T47D (cell line): ENCODE measurements at regions not wholly inside any gene's neighbourhood (a gene's known extent, or its start where the extent isn't known, plus 50 kb on each side); places are given as distances from the start of the nearest gene placed in this dataset.
"Not testable (repeated sequence)": the region's sequence is repeated elsewhere in the genome, so short reads cannot be mapped to it uniquely, and the experiment has no call there.

Experiments used
- DNase-seq, 2 experiments: peaks; one replicate each; pipeline versions ENCODE4 v3.0.0 to v3.0.0-alpha.2; 2011 to 2012; ENCODE audit warnings: low read depth in 1 of 2, low spot score in 1 of 2
- JUND ChIP-seq: IDR thresholded peaks from 2 replicates; pipeline ENCODE4 v1.6.1; 2012; ENCODE audit warnings: low read depth
- in situ Hi-C: cut with HindIII; loops from 2 replicates; pipeline ENCODE4 v1.10.0; 2016; ENCODE audit warnings: low sequenced_read_pairs, low pct_unique_long_range_greater_than_20kb

DNA sequence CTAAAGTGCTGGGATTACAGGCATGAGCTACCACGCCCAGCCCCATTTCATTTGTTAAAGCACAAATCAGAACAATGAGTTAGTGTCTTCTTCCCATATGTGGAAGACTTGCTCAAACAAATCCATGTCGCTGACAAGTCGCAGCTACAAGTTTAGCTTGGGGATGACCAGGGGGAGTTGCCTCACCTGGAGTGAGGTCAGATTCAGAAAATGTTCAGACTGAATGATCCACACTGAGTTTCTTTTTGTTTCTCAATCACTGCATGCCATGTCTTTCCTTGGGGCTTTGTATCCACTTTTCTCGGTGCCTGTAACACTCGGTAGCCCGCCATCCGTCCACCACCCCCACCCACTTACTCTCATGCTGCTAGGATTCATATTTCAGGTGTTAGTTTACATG, 437.3 kb upstream of the DYNLRB2 start:
- DNase-seq = no peak
- no peak for TF ChIP-seq JUND
- in situ Hi-C loops = no loop called here

DNA sequence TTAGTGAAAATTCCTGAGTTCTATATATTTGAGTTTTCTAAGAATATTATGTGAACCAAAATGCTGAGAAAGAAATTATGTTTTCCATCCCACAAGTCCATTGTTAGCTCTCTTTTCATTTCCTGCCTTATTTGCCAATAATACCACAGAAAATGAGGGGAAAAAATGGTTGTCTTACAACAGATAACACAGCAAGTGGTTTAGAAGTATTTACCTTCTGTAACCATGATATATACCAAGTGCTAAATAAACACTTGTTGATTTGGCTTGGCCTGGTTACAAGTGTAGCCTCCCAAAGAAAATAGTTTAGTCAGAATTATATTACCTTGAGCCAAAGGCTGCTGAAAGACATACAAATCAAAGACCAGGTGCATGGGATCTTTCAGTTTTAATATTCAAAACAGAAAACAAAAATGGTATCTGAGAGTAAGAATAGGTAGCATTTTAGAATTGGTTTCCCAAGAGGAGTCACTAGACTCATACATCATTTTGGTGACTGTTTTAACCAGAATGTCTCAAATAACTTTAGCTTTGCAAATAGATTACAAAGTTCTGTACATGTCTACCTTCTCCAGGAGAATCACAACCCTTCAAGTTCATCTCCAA, 439.8 kb upstream of the DYNLRB2 start:
- TF ChIP-seq JUND = no peak
- no peak for DNase-seq
- in situ Hi-C loops = no loop called here

DNA sequence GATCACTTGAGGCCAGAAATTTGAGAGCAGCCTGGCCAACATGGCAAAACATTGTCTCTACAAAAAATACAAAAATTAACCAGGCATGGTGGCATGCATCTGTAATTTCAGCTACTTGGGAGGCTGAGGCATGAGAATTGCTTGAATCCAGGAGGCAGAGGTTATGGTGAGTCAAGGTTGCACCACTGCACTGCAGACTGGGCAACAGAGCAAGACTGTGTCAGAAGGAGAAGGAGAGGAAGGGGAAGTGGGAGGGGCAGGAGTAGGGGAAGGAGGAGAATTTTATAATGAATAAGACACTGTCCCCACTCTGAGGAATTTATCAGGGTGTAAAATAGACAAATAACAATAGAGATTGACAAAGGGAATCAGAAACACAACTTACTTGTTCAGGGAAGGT, 440.6 kb upstream of the DYNLRB2 start:
- TF ChIP-seq JUND = no peak
- no peak for DNase-seq
- in situ Hi-C loops = no loop called here

DNA sequence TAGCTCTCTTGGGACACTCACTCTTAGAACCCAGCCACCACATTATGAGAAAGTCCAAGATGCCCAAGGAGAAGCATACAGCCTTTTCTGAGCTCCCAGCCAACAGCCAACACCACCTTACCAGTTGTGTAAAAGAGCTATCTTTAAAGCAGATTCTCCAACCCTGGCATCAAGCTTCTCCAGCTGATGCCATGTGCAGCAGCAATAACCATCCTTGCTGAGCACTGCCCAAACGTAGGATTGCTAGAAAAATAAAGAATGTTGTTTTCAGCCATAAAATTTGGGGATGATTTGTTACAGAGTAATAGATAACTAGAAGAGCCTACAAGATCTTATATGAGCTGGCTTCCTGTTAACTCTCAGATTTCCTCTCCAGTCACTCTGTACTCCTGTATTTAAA, 443.7 kb upstream of the DYNLRB2 start:
- in situ Hi-C loops = no loop called here
- TF ChIP-seq JUND = no peak
- DNase-seq = no peak

DNA sequence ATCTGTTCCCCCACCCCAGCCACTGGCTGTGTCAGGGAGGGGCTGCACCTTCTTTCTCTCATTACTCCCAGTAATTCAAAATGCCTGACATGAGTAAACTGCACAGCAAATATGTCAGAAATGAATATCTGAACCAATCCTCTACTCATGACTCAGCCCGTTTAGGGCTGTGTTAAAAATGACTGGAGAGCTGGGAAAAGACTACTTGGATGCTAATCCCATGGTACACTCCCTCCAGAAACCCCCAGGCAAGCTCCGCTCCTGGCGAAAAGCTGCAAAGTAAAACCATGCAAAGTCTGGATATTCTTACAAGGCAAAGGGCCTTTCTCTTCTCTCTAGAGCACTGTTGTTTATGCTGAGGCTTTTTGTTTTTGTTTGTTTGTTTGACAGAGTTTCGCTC, 448.1 kb upstream of the DYNLRB2 start:
- in situ Hi-C loops = no loop called here
- TF ChIP-seq JUND = no peak
- no peak for DNase-seq

DNA sequence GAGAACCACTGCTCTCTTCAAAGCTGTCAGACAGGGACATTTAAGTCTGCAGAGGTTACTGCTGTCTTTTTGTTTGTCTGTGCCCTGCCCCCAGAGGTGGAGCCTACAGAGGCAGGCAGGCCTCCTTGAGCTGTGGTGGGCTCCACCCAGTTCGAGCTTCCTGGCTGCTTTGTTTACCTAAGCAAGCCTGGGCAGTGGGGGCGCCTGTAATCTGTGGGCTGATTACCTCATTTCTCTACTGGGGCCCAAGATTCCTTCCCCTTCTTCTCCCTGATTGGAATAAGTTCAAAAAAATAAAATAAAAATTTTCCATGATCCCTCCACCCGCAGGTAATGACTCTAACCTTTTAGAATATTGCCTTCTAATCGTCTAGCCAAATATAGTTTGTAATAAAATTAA, 449.3 kb upstream of the DYNLRB2 start:
- in situ Hi-C loops, DNase-seq: not testable (repeated sequence)

DNA sequence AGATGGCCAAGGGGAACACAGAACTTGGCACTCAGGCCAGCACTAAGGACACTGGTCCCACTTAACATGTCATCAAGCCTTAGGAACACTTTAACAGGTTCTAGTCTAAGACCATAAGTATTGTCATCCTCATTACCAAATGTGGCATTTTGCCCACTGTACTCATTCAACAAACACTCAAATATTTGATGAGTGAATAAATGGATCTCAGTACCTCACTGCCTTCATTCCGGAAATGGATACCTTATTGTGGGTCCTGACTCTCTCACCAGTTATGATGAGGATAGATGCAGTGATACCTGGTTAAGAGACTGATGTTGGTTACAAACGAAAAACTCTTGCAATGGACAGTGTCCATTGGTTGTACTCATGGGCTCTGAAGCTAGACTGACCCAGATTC, 455.2 kb upstream of the DYNLRB2 start:
- in situ Hi-C loops = no loop called here
- peak in 1 of 2 experiments; percentile 3 for DNase-seq
- no peak for TF ChIP-seq JUND

DNA sequence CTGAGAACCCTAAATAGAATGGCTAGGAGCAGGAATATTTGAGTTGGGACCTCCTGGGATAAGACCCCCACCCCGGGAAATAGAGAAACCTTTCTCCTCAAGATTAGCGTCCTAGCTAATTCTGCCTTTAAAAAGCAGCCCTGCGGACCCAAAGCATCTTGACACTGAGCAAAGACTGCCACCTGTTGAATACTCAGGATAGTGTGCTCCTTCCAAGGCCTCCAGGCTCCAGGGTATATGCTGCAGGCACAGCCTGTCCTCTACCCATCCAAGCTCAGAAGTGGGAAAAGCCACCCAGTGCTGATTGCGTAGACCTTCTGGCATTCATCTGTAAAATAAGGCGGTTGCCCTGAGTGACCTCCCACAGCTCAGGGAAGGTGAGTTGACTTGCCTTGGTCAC, 456.2 kb upstream of the DYNLRB2 start:
- in situ Hi-C loops = no loop called here
- TF ChIP-seq JUND = no peak
- peak; percentile 14 to 27 for DNase-seq

DNA sequence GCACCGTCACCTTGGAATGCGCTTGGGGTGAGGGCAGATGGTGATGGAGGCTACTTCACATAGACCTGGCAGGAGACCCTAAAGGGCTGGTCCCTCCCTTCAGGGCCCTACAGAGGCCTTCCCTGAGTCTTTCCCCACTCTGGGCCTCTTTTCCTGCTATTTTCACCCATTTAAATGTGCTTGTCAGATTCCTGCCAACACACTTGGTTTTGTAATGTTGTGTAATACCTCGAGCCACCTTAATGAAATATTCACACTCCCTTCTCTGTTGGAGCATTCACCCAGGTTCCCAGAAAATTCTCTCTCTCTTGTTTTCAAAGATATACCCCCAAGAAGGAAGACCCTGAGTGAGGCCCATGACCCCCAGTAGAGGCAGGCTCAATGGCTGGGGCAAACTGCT, 456.6 kb upstream of the DYNLRB2 start:
- no peak for TF ChIP-seq JUND
- no peak for DNase-seq
- in situ Hi-C loops = no loop called here

DNA sequence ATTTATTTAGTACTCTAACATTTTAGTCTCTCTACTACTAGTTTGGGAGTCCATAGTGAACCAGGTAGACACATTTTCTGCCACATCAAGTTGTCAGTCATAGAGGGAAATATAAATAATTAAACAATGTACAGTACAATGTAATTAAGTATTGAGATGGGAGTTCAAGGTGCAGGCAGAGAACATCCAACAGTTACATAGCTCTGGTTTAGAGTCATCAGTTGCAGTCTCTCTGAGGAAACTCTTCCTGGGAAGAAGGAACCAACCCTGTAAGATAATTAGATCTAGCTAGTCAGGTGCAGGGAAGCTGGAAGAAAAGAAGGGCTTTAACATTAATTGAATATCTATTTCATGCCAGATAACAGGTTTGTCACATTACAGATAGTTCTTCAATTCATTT, 457.9 kb upstream of the DYNLRB2 start:
- no peak for TF ChIP-seq JUND
- in situ Hi-C loops = no loop called here
- no peak for DNase-seq

DNA sequence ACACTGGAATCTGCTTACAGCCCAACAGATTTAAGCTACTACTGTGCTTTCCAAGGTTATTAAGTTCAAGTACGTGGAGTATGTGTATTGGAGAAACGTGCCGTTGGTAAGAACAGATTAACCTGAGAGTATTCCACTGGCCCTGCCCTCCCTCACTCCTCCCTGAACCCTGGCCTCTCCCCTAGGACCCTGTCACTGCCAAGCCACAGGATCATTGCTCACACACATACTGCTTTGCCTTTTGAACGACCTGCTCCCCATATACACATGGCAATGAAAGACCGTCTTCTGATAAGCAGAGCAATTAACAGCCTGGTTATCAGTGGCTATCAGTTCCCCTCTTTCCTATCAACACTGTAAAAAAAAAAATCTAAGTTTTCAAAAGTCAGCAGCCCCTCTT, 458.9 kb upstream of the DYNLRB2 start:
- no peak for DNase-seq
- in situ Hi-C loops = no loop called here
- TF ChIP-seq JUND = no peak

DNA sequence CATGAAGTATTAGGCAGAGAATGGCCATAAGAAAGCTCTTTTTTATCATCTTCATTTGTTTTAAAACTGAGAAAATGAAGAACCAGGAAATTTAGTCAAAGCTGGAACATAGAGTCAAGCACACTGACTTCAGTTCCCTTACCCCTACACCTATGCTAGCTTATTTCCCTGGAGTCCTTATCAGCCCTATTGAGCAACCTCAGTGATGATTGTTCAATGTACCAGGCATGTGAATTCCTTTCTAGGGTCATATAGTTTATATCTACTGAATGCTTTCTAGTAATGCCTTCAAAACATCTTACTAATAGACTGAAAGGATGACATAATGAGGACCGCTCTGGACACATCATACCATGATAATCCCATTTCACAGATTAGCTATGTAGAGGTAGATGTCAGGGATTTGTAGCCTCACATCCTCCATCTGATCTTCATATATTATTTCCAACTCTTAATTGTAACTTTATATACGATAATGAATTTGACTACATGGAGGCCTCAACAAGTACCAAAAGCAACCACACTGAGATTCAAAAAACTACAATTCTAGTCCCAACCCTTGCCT, 460.4 kb upstream of the DYNLRB2 start:
- no peak for DNase-seq
- no peak for TF ChIP-seq JUND
- in situ Hi-C loops = no loop called here

DNA sequence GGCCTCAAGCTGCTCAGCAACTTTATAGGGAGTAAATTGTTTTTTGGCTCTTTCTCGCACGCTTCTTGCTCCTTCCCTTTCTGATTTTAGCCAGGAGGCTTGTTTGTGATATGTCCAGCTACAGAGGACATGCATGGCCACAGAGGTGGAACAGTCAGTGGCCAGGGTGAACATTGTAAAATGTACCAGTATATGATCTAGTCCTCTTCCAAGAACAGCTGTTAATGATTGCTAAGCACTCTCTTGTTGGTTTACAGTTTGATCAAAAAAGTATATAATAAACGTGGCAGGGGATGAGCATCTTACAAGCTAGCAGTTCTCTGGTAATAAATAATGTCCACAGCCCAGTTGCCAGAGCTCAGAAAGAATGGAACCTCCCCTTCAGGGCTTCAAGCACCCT, 461.7 kb upstream of the DYNLRB2 start:
- DNase-seq = no peak
- TF ChIP-seq JUND = no peak
- in situ Hi-C loops = no loop called here

DNA sequence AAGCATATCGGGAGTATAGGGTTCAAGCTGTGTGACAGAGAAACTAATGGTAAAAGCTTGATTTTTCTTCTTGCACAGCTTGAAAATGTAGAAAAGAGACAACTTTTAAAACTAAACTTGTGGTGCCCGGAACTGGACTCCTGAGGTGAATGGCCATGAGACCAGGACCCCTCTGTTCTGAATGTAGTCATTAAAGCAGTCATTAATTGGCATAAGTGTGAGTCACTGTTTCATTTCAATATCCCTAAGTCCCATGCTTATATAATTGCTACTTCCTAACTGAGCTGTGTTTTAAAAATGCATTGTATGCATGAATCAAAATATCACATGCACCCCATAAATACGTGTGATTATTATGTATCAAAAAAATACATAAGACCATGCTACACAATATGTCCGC, 463.1 kb upstream of the DYNLRB2 start:
- no peak for TF ChIP-seq JUND
- no peak for DNase-seq

More for the DNA sequence above, 463.1 kb upstream of the DYNLRB2 start:
- in situ Hi-C loops = no loop called here
